ENCODE measurements at regions not wholly inside any gene's neighbourhood (a gene's known extent, or its start where the extent isn't known, plus 50 kb on each side); places are given as distances from the start of the nearest gene placed in this dataset.

DNA sequence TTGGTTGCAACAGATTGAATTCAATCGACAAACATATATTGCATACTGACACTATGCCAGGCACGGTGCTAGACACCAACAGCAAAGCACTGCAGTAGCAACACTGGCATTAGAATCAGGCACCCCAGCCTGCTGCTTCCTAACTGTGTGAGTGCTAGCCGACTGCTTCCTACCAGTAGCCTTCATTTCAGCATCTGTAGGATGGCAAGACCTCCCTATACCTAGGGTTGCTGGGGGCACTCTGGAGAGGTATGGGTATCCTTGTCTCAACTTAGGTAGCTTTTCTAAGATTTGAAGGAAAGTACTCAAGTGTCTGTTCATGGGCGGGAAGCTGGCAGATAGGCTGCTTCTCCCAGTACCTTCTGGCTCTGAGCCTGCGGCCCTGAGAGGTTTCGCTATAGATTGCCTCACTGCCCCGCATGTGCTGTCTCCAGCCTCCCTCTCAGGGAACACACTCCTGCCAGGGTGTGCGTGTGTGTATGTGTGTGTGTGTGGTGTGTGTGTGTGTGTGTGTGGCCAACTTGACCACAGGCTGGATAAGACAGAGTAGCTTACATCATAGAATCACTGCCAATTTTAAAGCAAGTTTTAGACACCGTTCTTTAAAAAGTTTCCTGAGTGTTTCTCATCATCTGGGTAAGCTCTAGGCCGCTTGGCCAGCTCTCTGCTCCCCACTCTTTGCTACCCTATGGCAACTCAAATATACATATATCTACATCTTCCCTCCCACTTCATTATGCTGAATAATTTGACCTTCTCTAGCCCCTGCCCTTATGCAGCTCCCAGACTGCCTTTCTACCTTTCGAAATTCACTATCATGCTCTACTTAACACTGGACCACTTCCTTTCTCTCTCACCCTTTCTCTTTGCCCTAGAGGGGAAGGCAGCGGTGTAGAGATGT is 97.0 kb upstream of the PJA1 start:
- 82% methylated on average over 3 of the region's 12 CpGs for WGBS (ENCODE audit: insufficient coverage)
- H3K4me1 ChIP-seq (ENCODE audit: control extremely low read depth in 1 of 4, control insufficient read depth in 4 of 4, insufficient read depth in 4 of 4, low read length in 3 of 4): no peaks in the 10 kb centered on the region
- POLR2A ChIA-PET: no interaction called here
- no peak overlapping the region for H3K27ac ChIP-seq (ENCODE audit: insufficient read depth in 1 of 2, low read depth in 1 of 2, low read length in 2 of 2, poor library complexity in 1 of 2, severe bottlenecking in 2 of 2)
- peaks cover 0 to 50% (median 5%) of the 10 kb centered on the region in 5 experiments for H3K27me3 ChIP-seq (replicated peaks in 2 of 5; ENCODE audit: control insufficient read depth in 4 of 5, insufficient read depth in 5 of 5, low read length in 4 of 5)
- H3K9me3 ChIP-seq (ENCODE audit: control extremely low read depth in 1 of 5, control insufficient read depth in 4 of 5, insufficient read depth in 2 of 5, low read depth in 1 of 5, low read length in 4 of 5): no peaks in the 10 kb centered on the region
- H3K4me3 ChIP-seq (ENCODE audit: control insufficient read depth in 1 of 7, extremely low read depth in 1 of 7, insufficient read depth in 4 of 7, low read depth in 2 of 7, low read length in 6 of 7): no peak overlapping the region
- CTCF ChIA-PET: no interaction called here
- H3K36me3 ChIP-seq (ENCODE audit: control insufficient read depth in 4 of 4, insufficient read depth in 4 of 4, low read length in 3 of 4): no peaks in the 10 kb centered on the region
- no peak for DNase-seq

DNA sequence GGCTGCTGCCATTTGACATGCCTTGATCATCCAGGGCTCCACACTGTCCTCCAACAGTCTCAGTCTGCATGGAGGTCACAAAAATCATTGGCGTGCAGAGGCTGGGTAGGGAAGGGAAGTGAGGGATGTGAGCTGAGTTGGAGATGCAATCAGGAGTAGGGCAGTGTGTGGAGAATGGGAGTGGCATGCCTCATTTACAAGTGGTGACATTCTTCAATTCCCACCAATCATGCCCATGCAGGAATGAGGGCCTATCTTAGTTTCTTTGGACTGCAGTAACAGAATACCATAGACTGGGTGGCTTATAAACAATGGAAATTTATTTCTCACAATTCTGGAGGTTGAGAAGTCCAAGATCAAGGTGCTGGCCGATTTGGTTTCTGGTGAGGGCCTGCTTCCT is 94.9 kb upstream of the PJA1 start:
- 75% methylated on average over 1 of the region's 2 CpGs for WGBS (ENCODE audit: insufficient coverage)
- ChIA-PET CTCF (no interaction called here), POLR2A (no interaction called here)
- peaks cover 0 to 41% (median 5%) of the 10 kb centered on the region in 5 experiments for H3K27me3 ChIP-seq (replicated peaks in 2 of 5; ENCODE audit: control insufficient read depth in 4 of 5, insufficient read depth in 5 of 5, low read length in 4 of 5)
- no peak overlapping the region for H3K4me3 ChIP-seq (ENCODE audit: control insufficient read depth in 1 of 7, extremely low read depth in 1 of 7, insufficient read depth in 4 of 7, low read depth in 2 of 7, low read length in 6 of 7)
- no peaks in the 10 kb centered on the region for H3K4me1 ChIP-seq (ENCODE audit: control extremely low read depth in 1 of 4, control insufficient read depth in 4 of 4, insufficient read depth in 4 of 4, low read length in 3 of 4)
- no peaks in the 10 kb centered on the region for H3K9me3 ChIP-seq (ENCODE audit: control extremely low read depth in 1 of 5, control insufficient read depth in 4 of 5, insufficient read depth in 2 of 5, low read depth in 1 of 5, low read length in 4 of 5)
- H3K27ac ChIP-seq (ENCODE audit: insufficient read depth in 1 of 2, low read depth in 1 of 2, low read length in 2 of 2, poor library complexity in 1 of 2, severe bottlenecking in 2 of 2): no peak overlapping the region
- H3K36me3 ChIP-seq (ENCODE audit: control insufficient read depth in 4 of 4, insufficient read depth in 4 of 4, low read length in 3 of 4): no peaks in the 10 kb centered on the region
- no peak for DNase-seq

DNA sequence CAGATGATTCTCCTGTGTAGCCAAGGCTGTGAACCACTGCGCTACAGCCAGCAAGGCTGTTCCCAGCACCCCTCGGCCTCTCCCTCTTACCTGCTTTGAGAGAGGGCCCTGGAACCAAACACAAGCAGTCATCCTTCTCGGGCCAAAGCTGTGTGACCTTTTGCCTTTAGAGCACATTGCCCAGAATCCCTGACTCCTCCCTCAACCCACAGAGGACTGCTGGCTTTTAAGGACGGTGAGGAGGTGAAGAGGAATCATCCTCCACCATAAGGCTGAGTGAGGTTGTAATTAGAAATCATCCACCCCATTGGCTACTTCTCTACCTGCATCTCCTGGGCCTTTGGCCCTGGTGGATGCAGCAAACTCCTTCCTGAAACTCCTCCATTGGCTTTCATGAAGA is 93.6 kb upstream of the PJA1 start:
- Histone ChIP-seq H3K27me3 (replicated peaks in 2 of 5; ENCODE audit: control insufficient read depth in 4 of 5, insufficient read depth in 5 of 5, low read length in 4 of 5) (peaks cover 0 to 32% (median 5%) of the 10 kb centered on the region in 5 experiments), H3K27ac (ENCODE audit: insufficient read depth in 1 of 2, low read depth in 1 of 2, low read length in 2 of 2, poor library complexity in 1 of 2, severe bottlenecking in 2 of 2) (no peak overlapping the region), H3K9me3 (ENCODE audit: control extremely low read depth in 1 of 5, control insufficient read depth in 4 of 5, insufficient read depth in 2 of 5, low read depth in 1 of 5, low read length in 4 of 5) (no peaks in the 10 kb centered on the region), H3K36me3 (ENCODE audit: control insufficient read depth in 4 of 4, insufficient read depth in 4 of 4, low read length in 3 of 4) (no peaks in the 10 kb centered on the region), H3K4me3 (ENCODE audit: control insufficient read depth in 1 of 7, extremely low read depth in 1 of 7, insufficient read depth in 4 of 7, low read depth in 2 of 7, low read length in 6 of 7) (no peak overlapping the region), H3K4me1 (ENCODE audit: control extremely low read depth in 1 of 4, control insufficient read depth in 4 of 4, insufficient read depth in 4 of 4, low read length in 3 of 4) (no peaks in the 10 kb centered on the region)
- ChIA-PET POLR2A (no interaction called here), CTCF (no interaction called here)
- WGBS (ENCODE audit: insufficient coverage): 93% methylated on average over 2 of the region's 4 CpGs
- DNase-seq: no peak

DNA sequence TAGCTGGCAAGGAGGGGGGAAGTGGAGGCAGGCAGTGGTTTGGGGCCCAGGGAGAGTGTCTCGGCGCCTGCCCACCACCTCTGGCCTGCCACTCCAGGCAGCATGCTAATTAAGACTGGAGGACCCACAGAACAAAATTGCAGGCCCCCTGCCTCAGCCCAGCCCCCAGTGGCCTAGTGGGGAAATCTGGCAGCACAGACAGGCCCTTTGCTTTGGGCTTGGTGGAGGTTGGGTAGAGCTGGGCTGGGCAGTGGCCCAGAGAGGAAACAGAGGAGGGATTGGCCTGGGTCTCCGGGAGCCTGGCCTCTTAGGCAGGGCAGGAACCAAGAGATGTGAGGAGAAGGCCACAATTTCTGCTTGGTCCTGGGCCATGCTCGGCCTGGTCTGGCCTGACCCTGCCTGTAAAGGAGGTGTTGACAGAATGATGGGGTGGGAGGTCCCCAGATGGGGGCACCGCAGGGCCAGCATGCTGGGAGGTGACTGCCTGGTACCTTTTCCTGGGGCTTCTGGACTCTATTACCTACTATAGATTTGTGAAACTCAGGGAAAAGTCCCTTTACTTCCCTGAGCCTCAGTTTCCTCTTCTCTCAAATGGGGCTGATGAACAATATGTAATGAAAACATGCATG is 92.4 kb upstream of the PJA1 start:
- CTCF ChIA-PET: no interaction called here
- 74% methylated on average over 3 of the region's 5 CpGs for WGBS (ENCODE audit: insufficient coverage)

DNA sequence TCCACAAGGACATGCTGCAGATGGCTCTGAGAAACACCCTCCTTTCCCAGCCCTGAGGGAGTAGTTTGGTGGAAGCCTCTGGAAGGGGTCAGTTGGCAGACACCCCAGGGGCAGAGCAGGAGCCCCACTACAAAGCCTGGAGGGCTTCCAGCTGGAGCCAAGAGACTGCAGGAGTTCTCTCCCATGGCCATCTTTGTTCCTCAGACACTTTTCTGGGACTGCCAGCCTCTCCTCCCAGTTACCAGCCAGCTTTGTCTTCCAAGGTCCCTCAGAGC is 91.0 kb upstream of the PJA1 start:
- no peak overlapping the region for H3K27ac ChIP-seq (ENCODE audit: insufficient read depth in 1 of 2, low read depth in 1 of 2, low read length in 2 of 2, poor library complexity in 1 of 2, severe bottlenecking in 2 of 2)
- H3K9me3 ChIP-seq (ENCODE audit: control extremely low read depth in 1 of 5, control insufficient read depth in 4 of 5, insufficient read depth in 2 of 5, low read depth in 1 of 5, low read length in 4 of 5): no peaks in the 10 kb centered on the region
- H3K4me1 ChIP-seq (ENCODE audit: control extremely low read depth in 1 of 4, control insufficient read depth in 4 of 4, insufficient read depth in 4 of 4, low read length in 3 of 4): no peaks in the 10 kb centered on the region
- ChIA-PET POLR2A (no interaction called here), CTCF (no interaction called here)
- DNase-seq: no peak
- H3K4me3 ChIP-seq (ENCODE audit: control insufficient read depth in 1 of 7, extremely low read depth in 1 of 7, insufficient read depth in 4 of 7, low read depth in 2 of 7, low read length in 6 of 7): no peak overlapping the region
- no peaks in the 10 kb centered on the region for H3K36me3 ChIP-seq (ENCODE audit: control insufficient read depth in 4 of 4, insufficient read depth in 4 of 4, low read length in 3 of 4)
- H3K27me3 ChIP-seq (replicated peaks in 2 of 5; ENCODE audit: control insufficient read depth in 4 of 5, insufficient read depth in 5 of 5, low read length in 4 of 5): peaks cover 0 to 12% (median 0%) of the 10 kb centered on the region in 5 experiments

More for the DNA sequence above, 92.4 kb upstream of the PJA1 start:
- no peaks in the 10 kb centered on the region for H3K36me3 ChIP-seq (ENCODE audit: control insufficient read depth in 4 of 4, insufficient read depth in 4 of 4, low read length in 3 of 4)
- POLR2A ChIA-PET: no interaction called here
- no peaks in the 10 kb centered on the region for H3K4me1 ChIP-seq (ENCODE audit: control extremely low read depth in 1 of 4, control insufficient read depth in 4 of 4, insufficient read depth in 4 of 4, low read length in 3 of 4)
- DNase-seq: no peak
- no peaks in the 10 kb centered on the region for H3K9me3 ChIP-seq (ENCODE audit: control extremely low read depth in 1 of 5, control insufficient read depth in 4 of 5, insufficient read depth in 2 of 5, low read depth in 1 of 5, low read length in 4 of 5)
- H3K4me3 ChIP-seq (ENCODE audit: control insufficient read depth in 1 of 7, extremely low read depth in 1 of 7, insufficient read depth in 4 of 7, low read depth in 2 of 7, low read length in 6 of 7): no peak overlapping the region
- H3K27me3 ChIP-seq (replicated peaks in 2 of 5; ENCODE audit: control insufficient read depth in 4 of 5, insufficient read depth in 5 of 5, low read length in 4 of 5): peaks cover 0 to 20% (median 2%) of the 10 kb centered on the region in 5 experiments
- no peak overlapping the region for H3K27ac ChIP-seq (ENCODE audit: insufficient read depth in 1 of 2, low read depth in 1 of 2, low read length in 2 of 2, poor library complexity in 1 of 2, severe bottlenecking in 2 of 2)

DNA sequence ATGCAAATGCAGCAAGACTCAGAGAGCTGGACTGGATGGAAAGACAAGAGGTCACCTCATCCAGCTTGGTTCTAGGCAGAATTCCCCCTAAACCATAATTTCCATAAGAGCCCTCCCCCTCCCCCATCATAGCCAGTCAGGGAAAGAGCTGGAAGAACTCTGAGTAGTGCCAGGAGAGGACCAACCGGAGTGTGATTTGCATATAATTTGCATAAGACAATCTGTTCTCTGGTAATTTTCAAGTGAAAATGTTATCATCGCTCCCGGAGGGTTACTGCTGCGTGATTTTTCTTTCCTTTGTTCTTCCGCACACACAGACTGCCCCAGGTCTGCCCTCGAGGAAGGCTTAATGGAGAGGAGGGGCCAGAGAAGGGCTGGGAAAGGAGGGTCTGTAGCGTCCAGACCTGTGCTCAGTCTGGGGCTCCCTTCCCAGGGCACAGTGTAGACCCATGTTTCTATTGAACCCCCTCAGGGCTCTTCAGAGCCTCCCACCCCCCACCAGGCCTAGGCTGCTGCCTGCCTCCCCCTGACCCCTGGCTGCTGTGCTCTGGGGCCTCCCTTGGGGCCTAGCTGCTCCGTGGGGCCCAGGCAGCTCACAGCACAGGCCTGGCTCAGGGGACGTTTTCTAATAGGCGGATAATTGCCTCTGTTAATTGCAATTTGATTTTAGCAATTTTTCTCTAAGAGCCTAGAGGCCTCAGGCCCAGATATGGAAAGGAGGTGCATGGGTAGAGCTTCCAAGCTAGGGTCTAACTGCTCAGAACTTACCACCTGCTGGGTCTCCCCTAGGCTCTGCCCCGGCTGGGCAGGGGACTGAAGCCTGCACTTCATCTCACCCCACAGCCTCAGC is 90.4 kb upstream of the PJA1 start:
- Histone ChIP-seq H3K4me3 (ENCODE audit: control insufficient read depth in 1 of 7, extremely low read depth in 1 of 7, insufficient read depth in 4 of 7, low read depth in 2 of 7, low read length in 6 of 7) (no peak overlapping the region), H3K36me3 (ENCODE audit: control insufficient read depth in 4 of 4, insufficient read depth in 4 of 4, low read length in 3 of 4) (no peaks in the 10 kb centered on the region), H3K27ac (ENCODE audit: insufficient read depth in 1 of 2, low read depth in 1 of 2, low read length in 2 of 2, poor library complexity in 1 of 2, severe bottlenecking in 2 of 2) (no peak overlapping the region), H3K4me1 (ENCODE audit: control extremely low read depth in 1 of 4, control insufficient read depth in 4 of 4, insufficient read depth in 4 of 4, low read length in 3 of 4) (no peaks in the 10 kb centered on the region), H3K9me3 (ENCODE audit: control extremely low read depth in 1 of 5, control insufficient read depth in 4 of 5, insufficient read depth in 2 of 5, low read depth in 1 of 5, low read length in 4 of 5) (peaks cover 0 to 2% (median 0%) of the 10 kb centered on the region in 5 experiments), H3K27me3 (replicated peaks in 2 of 5; ENCODE audit: control insufficient read depth in 4 of 5, insufficient read depth in 5 of 5, low read length in 4 of 5) (peaks cover 0 to 12% (median 0%) of the 10 kb centered on the region in 5 experiments)
- POLR2A ChIA-PET: no interaction called here
- CTCF ChIA-PET: no interaction called here
- WGBS (ENCODE audit: insufficient coverage): 82% methylated on average over 5 of the region's 11 CpGs
- DNase-seq: no peak

- Histone ChIP-seq H3K4me1 (ENCODE audit: control extremely low read depth in 1 of 4, control insufficient read depth in 4 of 4, insufficient read depth in 4 of 4, low read length in 3 of 4) (no peaks in the 10 kb centered on the region), H3K4me3 (ENCODE audit: control insufficient read depth in 1 of 7, extremely low read depth in 1 of 7, insufficient read depth in 4 of 7, low read depth in 2 of 7, low read length in 6 of 7) (no peak overlapping the region), H3K27me3 (replicated peaks in 2 of 5; ENCODE audit: control insufficient read depth in 4 of 5, insufficient read depth in 5 of 5, low read length in 4 of 5) (peaks cover 0 to 4% (median 0%) of the 10 kb centered on the region in 5 experiments), H3K27ac (ENCODE audit: insufficient read depth in 1 of 2, low read depth in 1 of 2, low read length in 2 of 2, poor library complexity in 1 of 2, severe bottlenecking in 2 of 2) (no peak overlapping the region), H3K36me3 (ENCODE audit: control insufficient read depth in 4 of 4, insufficient read depth in 4 of 4, low read length in 3 of 4) (no peaks in the 10 kb centered on the region), H3K9me3 (ENCODE audit: control extremely low read depth in 1 of 5, control insufficient read depth in 4 of 5, insufficient read depth in 2 of 5, low read depth in 1 of 5, low read length in 4 of 5) (peaks cover 0 to 3% (median 0%) of the 10 kb centered on the region in 5 experiments)
- POLR2A ChIA-PET: no interaction called here
- CTCF ChIA-PET: no interaction called here
- WGBS (ENCODE audit: insufficient coverage): 85% methylated on average over 1 of the region's 1 CpG
- no peak for DNase-seq
These were observed 88.6 kb upstream of the PJA1 start for GRCh38 chrX:69253821-69254220.
